Neutrophil (primary cell): ENCODE measurements at regions not wholly inside any gene's neighbourhood (a gene's known extent, or its start where the extent isn't known, plus 50 kb on each side); places are given as distances from the start of the nearest gene placed in this dataset.
"Not testable (repeated sequence)": the region's sequence is repeated elsewhere in the genome, so short reads cannot be mapped to it uniquely, and the experiment has no call there.

ENCODE experiments used
- H3K27ac ChIP-seq: fragments of 200-600 bp; sonication (generic); 2 replicates; pipeline ENCODE4 v1.5.1; 2016; ENCODE audit warnings: mild to moderate bottlenecking, moderate library complexity
- H3K27me3 ChIP-seq: fragments of 200-600 bp; sonication (generic); 2 replicates; pipeline ENCODE4 v1.6.0; 2016; ENCODE audit warnings: mild to moderate bottlenecking
- H3K36me3 ChIP-seq: fragments of 200-600 bp; sonication (generic); 2 replicates; pipeline ENCODE4 v1.5.1; 2017
- H3K4me1 ChIP-seq, 2 experiments: fragments of 200-600 bp in 1 of 2; sonication (generic) in 1 of 2; 1 replicate in 1 of 2; 2 replicates in 1 of 2; pipeline versions ENCODE4 v1.5.1 to v1.6.1; 2013 to 2016; ENCODE audit warnings: low read depth in 1 of 2, low read length in 1 of 2, mild to moderate bottlenecking in 1 of 2, moderate library complexity in 1 of 2; ENCODE audit not compliant: control insufficient read depth in 1 of 2, insufficient read depth in 1 of 2
- H3K4me3 ChIP-seq, 2 experiments: fragments of 200-600 bp in 1 of 2; sonication (generic) in 1 of 2; 1 replicate in 1 of 2; 2 replicates in 1 of 2; pipeline ENCODE4 v1.5.1; 2013 to 2016; ENCODE audit warnings: low read depth in 1 of 2, low read length in 1 of 2, mild to moderate bottlenecking in 1 of 2, moderate library complexity in 1 of 2
- H3K9me3 ChIP-seq: fragments of 200-600 bp; sonication (generic); 2 replicates; pipeline ENCODE4 v1.5.1; 2016
- TF ChIP-seq, protein P1 (sequence below): fragments of 200-600 bp; sonication (generic); IDR thresholded peaks from 2 replicates; pipeline ENCODE4 v1.5.1; 2016; ENCODE audit warnings: antibody characterized with exemption

DNA sequence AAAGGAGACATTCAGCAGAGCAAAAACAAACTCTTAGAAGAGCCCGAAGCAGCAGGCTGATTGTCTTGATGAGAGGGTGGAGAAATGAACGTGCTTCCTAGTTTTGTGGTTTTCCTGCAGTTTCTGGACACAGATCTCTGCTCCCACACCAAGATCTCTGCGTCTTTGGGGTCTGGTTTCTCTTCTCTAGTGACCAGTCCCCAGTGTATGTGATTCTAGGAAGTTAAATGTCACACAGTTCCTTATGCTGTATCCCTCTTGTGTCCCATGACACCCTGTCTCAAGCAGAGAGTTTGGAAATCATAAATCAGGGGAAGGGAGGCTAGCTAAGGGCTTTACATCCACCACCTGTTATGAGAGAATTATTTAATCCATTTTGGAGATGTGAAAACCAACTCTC, 55.4 kb upstream of the KLF14 start:
- Histone ChIP-seq H3K4me3 (no peak overlapping the region), H3K27ac (no peak overlapping the region), H3K27me3 (peaks cover 4% of the 10 kb centered on the region), H3K36me3 (no peaks in the 10 kb centered on the region), H3K4me1 (no peaks in the 10 kb centered on the region), H3K9me3 (no peaks in the 10 kb centered on the region)
- TF ChIP-seq, protein P1, sequence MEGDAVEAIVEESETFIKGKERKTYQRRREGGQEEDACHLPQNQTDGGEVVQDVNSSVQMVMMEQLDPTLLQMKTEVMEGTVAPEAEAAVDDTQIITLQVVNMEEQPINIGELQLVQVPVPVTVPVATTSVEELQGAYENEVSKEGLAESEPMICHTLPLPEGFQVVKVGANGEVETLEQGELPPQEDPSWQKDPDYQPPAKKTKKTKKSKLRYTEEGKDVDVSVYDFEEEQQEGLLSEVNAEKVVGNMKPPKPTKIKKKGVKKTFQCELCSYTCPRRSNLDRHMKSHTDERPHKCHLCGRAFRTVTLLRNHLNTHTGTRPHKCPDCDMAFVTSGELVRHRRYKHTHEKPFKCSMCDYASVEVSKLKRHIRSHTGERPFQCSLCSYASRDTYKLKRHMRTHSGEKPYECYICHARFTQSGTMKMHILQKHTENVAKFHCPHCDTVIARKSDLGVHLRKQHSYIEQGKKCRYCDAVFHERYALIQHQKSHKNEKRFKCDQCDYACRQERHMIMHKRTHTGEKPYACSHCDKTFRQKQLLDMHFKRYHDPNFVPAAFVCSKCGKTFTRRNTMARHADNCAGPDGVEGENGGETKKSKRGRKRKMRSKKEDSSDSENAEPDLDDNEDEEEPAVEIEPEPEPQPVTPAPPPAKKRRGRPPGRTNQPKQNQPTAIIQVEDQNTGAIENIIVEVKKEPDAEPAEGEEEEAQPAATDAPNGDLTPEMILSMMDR = no peak

DNA sequence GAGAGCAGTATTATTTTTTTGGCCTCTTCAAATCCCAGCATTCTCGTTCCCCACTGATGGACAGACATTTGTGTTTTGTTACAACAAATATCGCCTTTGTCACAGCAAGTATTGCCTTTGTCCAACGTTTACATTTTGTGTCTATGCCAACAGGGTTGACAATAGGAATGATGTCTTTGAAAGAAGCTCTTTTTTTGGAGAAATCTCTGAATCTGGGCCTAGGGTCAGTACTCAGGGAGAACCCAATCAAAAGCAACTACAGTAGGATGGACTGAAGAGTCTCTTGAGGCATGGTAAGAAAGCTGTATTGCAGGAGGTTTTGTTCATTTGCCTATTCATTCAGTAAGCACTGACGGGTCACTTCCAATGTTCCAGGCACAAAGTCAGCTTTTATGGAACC, 57.7 kb upstream of the KLF14 start:
- H3K4me3 ChIP-seq = no peak overlapping the region
- no peaks in the 10 kb centered on the region for H3K9me3 ChIP-seq
- H3K36me3 ChIP-seq = no peaks in the 10 kb centered on the region
- no peaks in the 10 kb centered on the region for H3K27me3 ChIP-seq
- H3K4me1 ChIP-seq = no peaks in the 10 kb centered on the region
- H3K27ac ChIP-seq = no peak overlapping the region
- TF ChIP-seq, protein P1 = no peak

DNA sequence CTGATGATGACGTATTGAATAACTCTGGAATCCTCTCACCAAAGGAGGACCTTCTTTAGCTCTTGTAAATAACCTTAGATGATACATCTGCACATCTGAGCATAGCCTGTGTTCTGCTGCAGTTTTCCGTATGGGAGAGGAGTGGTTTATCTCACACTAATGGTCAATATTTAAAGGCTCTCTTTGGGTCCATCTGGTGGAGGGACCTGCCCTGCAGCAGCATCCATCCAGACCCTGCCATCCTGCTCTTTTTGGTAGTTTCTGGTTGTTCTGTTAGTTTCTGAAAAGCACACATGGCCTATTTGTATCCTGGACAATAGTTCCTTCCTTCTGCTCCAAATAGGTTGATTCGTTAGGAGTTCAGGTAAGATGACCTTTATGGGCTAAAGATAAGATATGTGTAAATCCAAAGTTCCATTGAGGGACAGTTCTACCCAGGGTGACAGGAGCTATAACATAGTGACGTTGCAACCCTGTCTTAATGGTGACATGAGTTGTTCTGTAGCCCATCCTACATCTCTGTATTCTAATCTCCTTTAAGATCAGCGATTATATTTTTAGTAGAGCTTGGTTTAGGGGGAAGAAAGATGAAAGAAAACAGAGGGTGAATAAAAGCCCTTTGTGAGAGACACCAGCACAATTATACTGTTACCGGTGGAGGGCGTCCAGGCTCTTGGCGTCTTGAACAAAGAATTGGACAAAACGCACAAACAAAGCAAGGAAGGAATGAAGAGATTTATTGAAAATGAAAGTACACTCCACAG, 60.0 kb upstream of the KLF14 start:
- TF ChIP-seq, protein P1 = no peak
- Histone ChIP-seq H3K27me3 (no peaks in the 10 kb centered on the region), H3K9me3 (no peaks in the 10 kb centered on the region), H3K4me3 (no peak overlapping the region), H3K27ac (no peak overlapping the region), H3K36me3 (no peaks in the 10 kb centered on the region), H3K4me1 (no peaks in the 10 kb centered on the region)

DNA sequence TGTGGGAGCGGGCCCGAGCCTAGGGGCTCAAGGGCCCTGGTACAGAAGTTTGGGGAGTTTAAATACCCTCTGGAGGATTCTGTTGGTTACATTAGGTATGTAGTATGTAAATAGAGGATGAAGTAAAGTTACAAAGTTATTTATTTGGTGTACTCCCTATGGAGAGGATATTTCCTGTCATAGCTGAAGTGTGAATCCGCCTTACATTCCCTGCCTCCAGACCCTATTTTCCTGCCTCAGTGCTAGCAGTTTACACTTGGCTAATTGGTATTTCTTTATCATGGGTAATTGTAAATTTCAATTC, 60.6 kb upstream of the KLF14 start:
- Histone ChIP-seq H3K4me1 (no peaks in the 10 kb centered on the region), H3K4me3 (no peak overlapping the region), H3K9me3 (no peaks in the 10 kb centered on the region), H3K27ac (no peak overlapping the region), H3K36me3 (no peaks in the 10 kb centered on the region), H3K27me3 (no peaks in the 10 kb centered on the region)
- TF ChIP-seq, protein P1 = no peak

DNA sequence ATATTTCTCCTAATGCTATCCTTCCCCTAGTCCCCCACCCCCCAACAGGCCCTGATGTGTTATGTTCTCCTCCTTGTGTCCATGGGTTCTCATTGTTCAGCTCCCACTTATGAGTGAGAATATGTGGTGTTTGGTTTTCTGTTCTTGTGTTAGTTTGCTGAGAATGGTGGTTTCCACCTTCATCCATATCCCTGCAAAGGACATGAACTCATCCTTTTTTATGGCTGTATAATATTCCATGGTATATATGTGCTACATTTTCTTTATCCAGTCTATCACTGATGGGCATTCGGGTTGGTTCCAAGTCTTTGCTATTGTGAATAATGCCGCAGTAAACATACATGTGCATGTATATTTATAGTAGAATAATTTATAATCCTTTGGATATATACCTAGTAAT, 62.4 kb upstream of the KLF14 start:
- H3K4me3 ChIP-seq, H3K27me3 ChIP-seq, H3K36me3 ChIP-seq: not testable (repeated sequence)

DNA sequence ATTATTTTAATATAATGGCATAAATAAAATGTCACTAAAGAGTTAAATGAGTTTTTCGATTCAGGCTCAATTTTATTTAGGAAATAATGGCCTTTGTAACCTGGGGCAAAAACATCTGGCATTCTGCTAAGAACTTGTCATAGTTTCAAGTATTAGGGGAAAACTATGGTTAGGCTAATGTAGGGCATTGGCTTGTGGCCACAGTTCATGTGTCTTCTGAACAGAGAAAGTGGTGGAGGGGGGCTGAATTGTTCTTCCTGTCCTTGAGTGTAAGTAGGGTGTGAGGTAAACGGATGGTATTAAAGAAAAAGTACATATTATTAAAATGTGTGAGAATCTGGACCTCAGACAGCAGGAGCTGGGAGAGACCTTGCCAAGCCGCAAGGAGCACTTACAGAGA, 69.1 kb upstream of the KLF14 start:
- H3K27ac ChIP-seq = no peak overlapping the region
- H3K27me3 ChIP-seq = peaks cover 15% of the 10 kb centered on the region
- no peak overlapping the region for H3K4me3 ChIP-seq
- no peaks in the 10 kb centered on the region for H3K36me3 ChIP-seq
- H3K4me1 ChIP-seq = no peaks in the 10 kb centered on the region
- TF ChIP-seq, protein P1 = no peak
- H3K9me3 ChIP-seq = no peaks in the 10 kb centered on the region

More for the DNA sequence above, 62.4 kb upstream of the KLF14 start:
- not testable (repeated sequence) for H3K4me1 ChIP-seq, H3K27ac ChIP-seq, H3K9me3 ChIP-seq
